Mesenchymal stem cell (in vitro differentiated cells and primary cell): ENCODE measurements at regions not wholly inside any gene's neighbourhood (a gene's known extent, or its start where the extent isn't known, plus 50 kb on each side); places are given as distances from the start of the nearest gene placed in this dataset.

Source experiments
- DNase-seq: peaks from one replicate; pipeline ENCODE4 v3.0.0-alpha.2; 2013
- H2AFZ ChIP-seq: one replicate; pipeline ENCODE4 v1.6.1; 2013; ENCODE audit warnings: low read depth, mild to moderate bottlenecking, control low read depth, inconsistent platforms, low read length, moderate library complexity
- H2AK5ac ChIP-seq: 2 replicates; pipeline ENCODE4 v1.6.1; 2013; ENCODE audit warnings: low read length, moderate library complexity, mild to moderate bottlenecking, inconsistent platforms; ENCODE audit not compliant: severe bottlenecking
- H2BK120ac ChIP-seq: one replicate; pipeline ENCODE4 v1.6.1; 2013; ENCODE audit warnings: low read depth, mild to moderate bottlenecking, inconsistent platforms, low read length, moderate library complexity
- H2BK12ac ChIP-seq, 2 experiments: one replicate each; pipeline ENCODE4 v1.6.1; 2013; ENCODE audit warnings: inconsistent platforms in 2 of 2, low read length in 2 of 2, mild to moderate bottlenecking in 2 of 2, moderate library complexity in 2 of 2, control low read depth in 1 of 2
- H2BK15ac ChIP-seq: one replicate; pipeline ENCODE4 v1.6.1; 2013; ENCODE audit warnings: mild to moderate bottlenecking, low read depth, inconsistent platforms; ENCODE audit not compliant: poor library complexity, severe bottlenecking
- H2BK5ac ChIP-seq: 2 replicates; pipeline ENCODE4 v1.6.1; 2013; ENCODE audit warnings: low read depth, mild to moderate bottlenecking, low read length, control low read depth, inconsistent platforms; ENCODE audit not compliant: poor library complexity, severe bottlenecking
- H3K14ac ChIP-seq, 2 experiments: one replicate each; pipeline ENCODE4 v1.6.1; 2013; ENCODE audit warnings: inconsistent platforms in 2 of 2, low read length in 2 of 2, control low read depth in 1 of 2, mild to moderate bottlenecking in 1 of 2, moderate library complexity in 1 of 2
- H3K18ac ChIP-seq, 2 experiments: one replicate each; pipeline ENCODE4 v1.6.1; 2013; ENCODE audit warnings: inconsistent platforms in 2 of 2, low read length in 2 of 2, control low read depth in 1 of 2, low read depth in 1 of 2, mild to moderate bottlenecking in 1 of 2
- H3K23ac ChIP-seq, 2 experiments: one replicate each; pipeline ENCODE4 v1.6.1; 2013; ENCODE audit warnings: inconsistent platforms in 2 of 2, low read length in 2 of 2, mild to moderate bottlenecking in 2 of 2, moderate library complexity in 2 of 2, control low read depth in 1 of 2
- H3K27ac ChIP-seq: 2 replicates; pipeline ENCODE4 v1.5.1; 2013; ENCODE audit warnings: mild to moderate bottlenecking, moderate library complexity, low read length, control low read depth, inconsistent platforms; ENCODE audit not compliant: poor library complexity, severe bottlenecking
- H3K27me3 ChIP-seq, 2 experiments: 2 replicates each; pipeline versions ENCODE4 v1.6.1 to v1.7.0; 2013; ENCODE audit warnings: low read length in 2 of 2, mild to moderate bottlenecking in 2 of 2, moderate library complexity in 2 of 2, control low read depth in 1 of 2, inconsistent platforms in 1 of 2; ENCODE audit not compliant: control insufficient read depth in 1 of 2, insufficient read depth in 1 of 2
- H3K36me3 ChIP-seq, 2 experiments: 2 replicates each; pipeline versions ENCODE4 v1.6.1 to v1.7.0; 2013; ENCODE audit warnings: low read length in 2 of 2, control low read depth in 1 of 2, inconsistent platforms in 1 of 2, low read depth in 1 of 2, mild to moderate bottlenecking in 1 of 2; ENCODE audit not compliant: insufficient read depth in 2 of 2, control insufficient read depth in 1 of 2
- H3K4ac ChIP-seq, 2 experiments: one replicate each; pipeline ENCODE4 v1.6.1; 2013; ENCODE audit warnings: inconsistent platforms in 2 of 2, low read length in 2 of 2, mild to moderate bottlenecking in 2 of 2, moderate library complexity in 2 of 2, control low read depth in 1 of 2, low read depth in 1 of 2
- H3K4me1 ChIP-seq: 2 replicates; pipeline ENCODE4 v1.6.1; 2013; ENCODE audit warnings: low read depth, low read length, control low read depth; ENCODE audit not compliant: control insufficient read depth, insufficient read depth
- H3K4me2 ChIP-seq: 2 replicates; pipeline ENCODE4 v1.6.1; 2013; ENCODE audit warnings: low read length, mild to moderate bottlenecking, inconsistent platforms; ENCODE audit not compliant: poor library complexity, severe bottlenecking
- H3K4me3 ChIP-seq, 2 experiments: 2 replicates each; pipeline versions ENCODE4 v1.5.1 to v1.7.0; 2013; ENCODE audit warnings: low read length in 2 of 2, mild to moderate bottlenecking in 2 of 2, control low read depth in 1 of 2, low read depth in 1 of 2; ENCODE audit not compliant: insufficient read depth in 1 of 2
- H3K79me1 ChIP-seq: replicated peaks from 2 replicates; pipeline ENCODE4 v1.6.1; 2013; ENCODE audit warnings: mild to moderate bottlenecking, control low read depth, low read length, inconsistent platforms; ENCODE audit not compliant: poor library complexity, severe bottlenecking
- H3K9ac ChIP-seq: 2 replicates; pipeline ENCODE4 v1.7.0; 2013; ENCODE audit warnings: mild to moderate bottlenecking, low read length, moderate library complexity
- H3K9me3 ChIP-seq: 2 replicates; pipeline ENCODE4 v1.7.0; 2013; ENCODE audit warnings: mild to moderate bottlenecking, low read length; ENCODE audit not compliant: control insufficient read depth
- H4K8ac ChIP-seq: one replicate; pipeline ENCODE4 v1.6.1; 2013; ENCODE audit warnings: inconsistent platforms, mild to moderate bottlenecking, low read length, moderate library complexity
- H4K91ac ChIP-seq: one replicate; pipeline ENCODE4 v1.6.1; 2013; ENCODE audit warnings: mild to moderate bottlenecking, low read length, inconsistent platforms
- WGBS: methylation state at CpG from one replicate; pipeline ENCODE4 v1.1.7; 2013; ENCODE audit warnings: mixed read lengths; 5-methylcytosine and 5-hydroxymethylcytosine counted together

- 70% methylated on average over 2 of the region's 2 CpGs for WGBS
- H2AFZ ChIP-seq = no peak overlapping the region
- no peaks in the 10 kb centered on the region for H3K27me3 ChIP-seq
- no peak overlapping the region for H3K4me3 ChIP-seq
- H3K9ac ChIP-seq = no peak overlapping the region
- H3K9me3 ChIP-seq = peaks cover 5% of the 10 kb centered on the region
- no peak overlapping the region for H2BK120ac ChIP-seq
- no peak overlapping the region for H3K27ac ChIP-seq
- H3K18ac ChIP-seq = no peak overlapping the region
- no peaks in the 10 kb centered on the region for H3K36me3 ChIP-seq
- no peak overlapping the region for H3K4me2 ChIP-seq
- no peak overlapping the region for H3K14ac ChIP-seq
- DNase-seq = no peak
- no peak overlapping the region for H2BK5ac ChIP-seq
- H3K23ac ChIP-seq = no peak overlapping the region
- H4K8ac ChIP-seq = no peak overlapping the region
- no peak overlapping the region for H2BK12ac ChIP-seq
- no peak overlapping the region for H2BK15ac ChIP-seq
- no peak overlapping the region for H2AK5ac ChIP-seq
- H3K79me1 ChIP-seq = no peaks in the 10 kb centered on the region
- no peak overlapping the region for H4K91ac ChIP-seq
- no peaks in the 10 kb centered on the region for H3K4me1 ChIP-seq
- H3K4ac ChIP-seq = no peak overlapping the region
Measured at GRCh38 chr14:38627163-38627562, 371.3 kb upstream of the CLEC14A start.

GRCh38 chr14:38623661-38624060, 367.8 kb upstream of the CLEC14A start:
- WGBS = 95% methylated on average over 2 of the region's 2 CpGs

GRCh38 chr14:38618514-38618913, 362.6 kb upstream of the CLEC14A start:
- H3K14ac ChIP-seq = no peak overlapping the region
- H3K4ac ChIP-seq = no peak overlapping the region
- H3K4me3 ChIP-seq = no peak overlapping the region
- no peak overlapping the region for H3K18ac ChIP-seq
- no peaks in the 10 kb centered on the region for H3K27me3 ChIP-seq
- no peak for DNase-seq
- no peak overlapping the region for H2BK15ac ChIP-seq
- no peak overlapping the region for H3K9ac ChIP-seq
- no peaks in the 10 kb centered on the region for H3K79me1 ChIP-seq
- H4K8ac ChIP-seq = no peak overlapping the region
- H3K27ac ChIP-seq = no peak overlapping the region
- H2AK5ac ChIP-seq = no peak overlapping the region
- no peak overlapping the region for H2BK5ac ChIP-seq
- H3K4me1 ChIP-seq = no peaks in the 10 kb centered on the region
- no peaks in the 10 kb centered on the region for H3K9me3 ChIP-seq
- H2BK120ac ChIP-seq = no peak overlapping the region
- no peak overlapping the region for H2AFZ ChIP-seq
- H3K4me2 ChIP-seq = no peak overlapping the region
- H2BK12ac ChIP-seq = no peak overlapping the region
- no peak overlapping the region for H3K23ac ChIP-seq
- no peak overlapping the region for H4K91ac ChIP-seq
- no peaks in the 10 kb centered on the region for H3K36me3 ChIP-seq
- 97% methylated on average over 1 of the region's 1 CpG for WGBS

More at GRCh38 chr14:38623661-38624060, 367.8 kb upstream of the CLEC14A start:
- Histone ChIP-seq H3K18ac (no peak overlapping the region), H3K36me3 (no peaks in the 10 kb centered on the region), H3K27ac (no peak overlapping the region), H2BK12ac (no peak overlapping the region), H3K27me3 (no peaks in the 10 kb centered on the region), H2BK120ac (no peak overlapping the region), H3K9ac (no peak overlapping the region), H2AFZ (no peak overlapping the region), H4K8ac (no peak overlapping the region), H3K9me3 (peaks cover 5% of the 10 kb centered on the region), H3K4me3 (no peak overlapping the region), H3K23ac (no peak overlapping the region), H3K79me1 (no peaks in the 10 kb centered on the region), H2AK5ac (no peak overlapping the region), H3K4me1 (no peaks in the 10 kb centered on the region), H2BK5ac (no peak overlapping the region), H2BK15ac (no peak overlapping the region), H4K91ac (no peak overlapping the region), H3K14ac (no peak overlapping the region), H3K4ac (no peak overlapping the region), H3K4me2 (no peak overlapping the region)
- DNase-seq = no peak

GRCh38 chr14:38616959-38617358, 361.1 kb upstream of the CLEC14A start:
- no peaks in the 10 kb centered on the region for H3K4me1 ChIP-seq
- 74% methylated on average over 4 of the region's 4 CpGs for WGBS

More at GRCh38 chr14:38616959-38617358, 361.1 kb upstream of the CLEC14A start:
- H2BK12ac ChIP-seq = no peak overlapping the region
- no peak for DNase-seq
- no peak overlapping the region for H4K8ac ChIP-seq
- no peak overlapping the region for H2BK5ac ChIP-seq
- H3K9me3 ChIP-seq = no peaks in the 10 kb centered on the region
- no peaks in the 10 kb centered on the region for H3K36me3 ChIP-seq
- no peak overlapping the region for H2BK120ac ChIP-seq
- H3K14ac ChIP-seq = no peak overlapping the region
- no peak overlapping the region for H3K18ac ChIP-seq
- no peak overlapping the region for H3K4ac ChIP-seq
- no peak overlapping the region for H3K4me2 ChIP-seq
- no peak overlapping the region for H2AK5ac ChIP-seq
- no peak overlapping the region for H3K23ac ChIP-seq
- no peaks in the 10 kb centered on the region for H3K27me3 ChIP-seq
- H3K27ac ChIP-seq = no peak overlapping the region
- H3K9ac ChIP-seq = no peak overlapping the region
- H3K79me1 ChIP-seq = no peaks in the 10 kb centered on the region
- no peak overlapping the region for H2AFZ ChIP-seq
- H4K91ac ChIP-seq = no peak overlapping the region
- H3K4me3 ChIP-seq = no peak overlapping the region
- no peak overlapping the region for H2BK15ac ChIP-seq
